ENCODE measurements at regions not wholly inside any gene's neighbourhood (a gene's known extent, or its start where the extent isn't known, plus 50 kb on each side); places are given as distances from the start of the nearest gene placed in this dataset.

GRCh38 chr1:190864013-190864641 lies 386.5 kb upstream of the BRINP3 start:
- H3K4me3 ChIP-seq (ENCODE audit: low read depth, low read length): no peak overlapping the region
- no peak for DNase-seq (ENCODE audit: low read depth)
- TF ChIP-seq CTCF (IDR thresholded peaks at IDR 0.05; ENCODE audit: insufficient read depth, low read depth, low read length): no peak

GRCh38 chr1:190880352-190880751 lies 402.7 kb upstream of the BRINP3 start:
- H3K4me3 ChIP-seq (ENCODE audit: low read depth, low read length): no peak overlapping the region
- DNase-seq (ENCODE audit: low read depth): no peak
- TF ChIP-seq CTCF (IDR thresholded peaks at IDR 0.05; ENCODE audit: insufficient read depth, low read depth, low read length): no peak

GRCh38 chr1:190881064-190881463 lies 403.4 kb upstream of the BRINP3 start:
- no peak overlapping the region for H3K4me3 ChIP-seq (ENCODE audit: low read depth, low read length)
- DNase-seq (ENCODE audit: low read depth): no peak
- no peak for TF ChIP-seq CTCF (IDR thresholded peaks at IDR 0.05; ENCODE audit: insufficient read depth, low read depth, low read length)

GRCh38 chr1:190897233-190897632 lies 419.6 kb upstream of the BRINP3 start:
- TF ChIP-seq CTCF (IDR thresholded peaks at IDR 0.05; ENCODE audit: insufficient read depth, low read depth, low read length): no peak
- no peak overlapping the region for H3K4me3 ChIP-seq (ENCODE audit: low read depth, low read length)
- DNase-seq (ENCODE audit: low read depth): no peak

- DNase-seq (ENCODE audit: low read depth): no peak
- no peak overlapping the region for H3K4me3 ChIP-seq (ENCODE audit: low read depth, low read length)
- no peak for TF ChIP-seq CTCF (IDR thresholded peaks at IDR 0.05; ENCODE audit: insufficient read depth, low read depth, low read length)
Observed at GRCh38 chr1:190904091-190904695, 426.5 kb upstream of the BRINP3 start.

GRCh38 chr1:190906206-190906725 lies 428.6 kb upstream of the BRINP3 start:
- no peak for TF ChIP-seq CTCF (IDR thresholded peaks at IDR 0.05; ENCODE audit: insufficient read depth, low read depth, low read length)
- no peak for DNase-seq (ENCODE audit: low read depth)
- no peak overlapping the region for H3K4me3 ChIP-seq (ENCODE audit: low read depth, low read length)
